ENCODE measurements at regions not wholly inside any gene's neighbourhood (a gene's known extent, or its start where the extent isn't known, plus 50 kb on each side); places are given as distances from the start of the nearest gene placed in this dataset.
A peak's percentile ranks its signal among the peaks of the same experiment; 100 is the strongest.

DNA sequence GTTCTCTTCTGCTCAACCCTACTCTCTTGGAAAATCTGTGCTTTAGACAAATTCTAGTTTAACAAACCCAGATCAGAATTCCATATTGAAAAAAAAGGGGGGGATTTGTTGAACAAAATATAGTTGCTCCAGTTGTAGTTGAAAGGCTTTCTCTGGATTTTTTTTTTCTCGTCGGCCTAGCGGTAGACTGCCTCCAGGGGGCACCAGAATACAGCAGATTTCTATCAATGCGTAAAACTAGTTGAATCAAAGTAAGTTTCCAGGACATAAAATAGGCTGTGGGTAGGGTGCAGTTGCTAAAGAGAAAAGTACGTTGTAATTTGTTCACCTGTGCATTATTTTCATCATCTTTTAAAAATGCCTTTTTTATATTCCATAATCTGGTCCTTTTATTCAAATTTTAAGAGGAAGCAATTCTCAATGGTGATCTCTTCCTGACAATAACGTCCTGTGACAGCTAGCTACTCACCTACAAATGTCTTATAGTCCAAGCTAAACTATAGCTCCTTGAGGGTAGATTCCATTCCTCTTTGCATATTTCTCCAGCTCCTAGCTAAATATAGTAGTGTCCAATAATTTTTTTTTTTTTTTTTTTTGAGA is 105.4 kb downstream of the PERP start:
- Histone ChIP-seq H3K9me3 (ENCODE audit: low read length) (peaks cover 5% of the 10 kb centered on the region; the same call in 1 of the 2 replicates), H3K4me3 (ENCODE audit: low read depth, low read length, poor library complexity, severe bottlenecking) (no peak overlapping the region), H3K4me2 (ENCODE audit: low read length) (no peak overlapping the region), H3K36me3 (ENCODE audit: insufficient read depth, low read length) (no peaks in the 10 kb centered on the region), H3K4me1 (ENCODE audit: insufficient read depth, low read length, poor library complexity, severe bottlenecking) (no peaks in the 10 kb centered on the region), H3K27ac (ENCODE audit: low read depth, low read length, poor library complexity, severe bottlenecking) (no peak overlapping the region), H3K79me2 (ENCODE audit: insufficient read depth, low read depth, low read length) (no peaks in the 10 kb centered on the region), H4K20me1 (ENCODE audit: insufficient read depth, low read length) (no peaks in the 10 kb centered on the region), H2AFZ (ENCODE audit: low read length) (no peak overlapping the region), H3K9me2 (ENCODE audit: insufficient read depth, low read length) (no peaks in the 10 kb centered on the region)
- ChIA-PET CTCF (ENCODE audit: unreplicated experiment) (interaction anchor here (0.8 to 1.2 kb wide), 2 partner anchors 52 to 132 kb away, joined by 3 read pairs; no protein-coding TSS in a partner anchor), POLR2A (interaction anchor here (0.6 to 1.2 kb wide), 5 partner anchors 33 to 295 kb away, joined by 3 to 7 read pairs (median 3); no protein-coding TSS in a partner anchor)
- intact Hi-C loops (cut with micrococcal nuclease; ENCODE audit: unreplicated experiment), result loop anchor here (1.0 to 10.0 kb wide), 3 partner anchors 107 to 403 kb away; partner anchors contain the start of gene HEBP2
- BruUV-seq (replicated peaks), result no TSS peak
- TF ChIP-seq, protein P1, sequence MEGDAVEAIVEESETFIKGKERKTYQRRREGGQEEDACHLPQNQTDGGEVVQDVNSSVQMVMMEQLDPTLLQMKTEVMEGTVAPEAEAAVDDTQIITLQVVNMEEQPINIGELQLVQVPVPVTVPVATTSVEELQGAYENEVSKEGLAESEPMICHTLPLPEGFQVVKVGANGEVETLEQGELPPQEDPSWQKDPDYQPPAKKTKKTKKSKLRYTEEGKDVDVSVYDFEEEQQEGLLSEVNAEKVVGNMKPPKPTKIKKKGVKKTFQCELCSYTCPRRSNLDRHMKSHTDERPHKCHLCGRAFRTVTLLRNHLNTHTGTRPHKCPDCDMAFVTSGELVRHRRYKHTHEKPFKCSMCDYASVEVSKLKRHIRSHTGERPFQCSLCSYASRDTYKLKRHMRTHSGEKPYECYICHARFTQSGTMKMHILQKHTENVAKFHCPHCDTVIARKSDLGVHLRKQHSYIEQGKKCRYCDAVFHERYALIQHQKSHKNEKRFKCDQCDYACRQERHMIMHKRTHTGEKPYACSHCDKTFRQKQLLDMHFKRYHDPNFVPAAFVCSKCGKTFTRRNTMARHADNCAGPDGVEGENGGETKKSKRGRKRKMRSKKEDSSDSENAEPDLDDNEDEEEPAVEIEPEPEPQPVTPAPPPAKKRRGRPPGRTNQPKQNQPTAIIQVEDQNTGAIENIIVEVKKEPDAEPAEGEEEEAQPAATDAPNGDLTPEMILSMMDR (conservative IDR thresholded peaks at IDR 0.05; ENCODE audit: low read length), result peak; percentile 99
- TF ChIP-seq EZH2phosphoT487 (IDR thresholded peaks at IDR 0.05; ENCODE audit: borderline replicate concordance, low read depth, low read length), result no peak
- peak; percentile 57 for DNase-seq (ENCODE audit: low spot score)

DNA sequence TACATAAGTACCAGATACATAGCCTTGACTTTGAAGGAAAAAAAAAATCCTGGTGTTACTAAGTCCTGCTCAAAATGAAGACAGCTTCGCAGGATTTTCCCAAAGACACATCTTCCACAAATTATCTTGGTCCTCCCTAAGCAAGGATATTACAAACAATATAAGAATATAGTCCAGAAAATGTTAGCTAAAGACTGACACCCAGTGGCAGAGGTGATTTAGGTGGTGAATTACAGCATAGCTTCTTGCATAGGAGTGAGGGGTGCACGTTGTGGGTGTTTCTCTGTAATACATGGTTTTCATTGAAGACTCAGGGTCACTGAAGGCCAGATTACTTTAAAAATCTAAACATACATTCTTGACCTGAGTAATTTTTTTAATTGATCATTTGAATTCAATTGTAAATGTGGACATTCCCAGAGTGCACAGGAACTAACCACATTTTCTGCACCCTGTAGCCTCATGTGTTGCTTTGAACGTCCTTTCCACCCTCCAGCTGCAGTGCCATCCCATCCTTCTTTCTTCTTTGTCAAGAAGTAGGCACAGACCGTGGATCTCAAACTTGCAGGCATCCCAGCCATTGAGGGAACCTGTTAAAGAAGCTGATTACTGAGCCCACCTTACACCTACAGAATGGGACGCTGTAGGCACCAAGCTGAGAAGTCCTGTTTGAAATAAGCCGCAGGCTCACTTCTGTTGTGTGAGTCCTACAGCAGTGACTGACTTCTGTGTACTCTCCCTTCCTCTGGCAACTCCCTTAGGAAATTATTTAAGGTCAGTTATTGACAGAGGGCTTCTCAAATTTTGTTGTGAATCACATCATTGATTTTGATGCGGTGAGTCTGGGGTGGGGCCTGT is 102.6 kb downstream of the PERP start:
- H3K9me2 ChIP-seq (ENCODE audit: insufficient read depth, low read length), result no peaks in the 10 kb centered on the region
- no peaks in the 10 kb centered on the region for H3K9me3 ChIP-seq (ENCODE audit: low read length)
- H3K79me2 ChIP-seq (ENCODE audit: insufficient read depth, low read depth, low read length), result no peaks in the 10 kb centered on the region
- no peaks in the 10 kb centered on the region for H3K4me1 ChIP-seq (ENCODE audit: insufficient read depth, low read length, poor library complexity, severe bottlenecking)
- ChIA-PET CTCF (ENCODE audit: unreplicated experiment) (interaction anchor here (0.7 to 1.0 kb wide), 2 partner anchors 22 to 54 kb away, joined by 3 to 8 read pairs; no protein-coding TSS in a partner anchor), POLR2A (interaction anchor here (0.7 to 1.8 kb wide), 5 partner anchors 46 to 306 kb away, joined by 3 to 4 read pairs (median 3); partner anchors contain the start of gene TNFAIP3)
- H3K36me3 ChIP-seq (ENCODE audit: insufficient read depth, low read length), result no peaks in the 10 kb centered on the region
- intact Hi-C loops (cut with micrococcal nuclease; ENCODE audit: unreplicated experiment), result loop anchor here (1.0 to 10.0 kb wide), 4 partner anchors 53 to 400 kb away; partner anchors contain the start of genes HEBP2 and TNFAIP3
- BruUV-seq (replicated peaks), result no TSS peak
- H2AFZ ChIP-seq (ENCODE audit: low read length), result no peak overlapping the region
- H3K27ac ChIP-seq (ENCODE audit: low read depth, low read length, poor library complexity, severe bottlenecking), result no peak overlapping the region
- no peak for TF ChIP-seq EZH2phosphoT487 (IDR thresholded peaks at IDR 0.05; ENCODE audit: borderline replicate concordance, low read depth, low read length)
- TF ChIP-seq, protein P1 (conservative IDR thresholded peaks at IDR 0.05; ENCODE audit: low read length), result peak; percentile 89
- no peak overlapping the region for H3K4me3 ChIP-seq (ENCODE audit: low read depth, low read length, poor library complexity, severe bottlenecking)
- DNase-seq (ENCODE audit: low spot score), result peak; percentile 61
- H3K4me2 ChIP-seq (ENCODE audit: low read length), result no peak overlapping the region
- H4K20me1 ChIP-seq (ENCODE audit: insufficient read depth, low read length), result no peaks in the 10 kb centered on the region

All from OCI-LY7 (cell line).